ENCODE measurements at regions not wholly inside any gene's neighbourhood (a gene's known extent, or its start where the extent isn't known, plus 50 kb on each side); places are given as distances from the start of the nearest gene placed in this dataset.
"Not testable (repeated sequence)": the region's sequence is repeated elsewhere in the genome, so short reads cannot be mapped to it uniquely, and the experiment has no call there.

- not testable (repeated sequence) for DNase-seq
Measured at GRCh38 chr15:98088307-98088945, 127.9 kb downstream of the ARRDC4 start.

DNA sequence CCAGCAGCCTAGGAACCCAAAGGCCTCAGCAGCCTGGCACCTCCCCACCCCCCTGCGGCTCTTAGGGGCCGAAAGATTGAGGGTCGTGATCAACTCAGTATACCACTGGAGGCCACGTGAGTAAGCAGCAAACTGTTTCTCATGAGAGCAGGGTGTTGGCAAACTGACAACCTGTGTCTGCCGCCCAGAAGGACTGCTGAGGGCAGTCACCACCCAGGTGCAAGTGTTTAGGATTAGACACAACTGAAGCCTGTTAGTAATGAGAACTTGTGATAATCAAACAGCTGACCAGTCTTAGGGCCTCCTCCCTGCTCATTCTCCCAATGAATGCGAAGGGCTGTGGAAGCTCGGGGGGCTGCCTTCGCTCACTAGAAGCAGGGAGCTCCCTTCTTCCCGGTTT, 128.8 kb downstream of the ARRDC4 start:
- not testable (repeated sequence) for DNase-seq

DNA sequence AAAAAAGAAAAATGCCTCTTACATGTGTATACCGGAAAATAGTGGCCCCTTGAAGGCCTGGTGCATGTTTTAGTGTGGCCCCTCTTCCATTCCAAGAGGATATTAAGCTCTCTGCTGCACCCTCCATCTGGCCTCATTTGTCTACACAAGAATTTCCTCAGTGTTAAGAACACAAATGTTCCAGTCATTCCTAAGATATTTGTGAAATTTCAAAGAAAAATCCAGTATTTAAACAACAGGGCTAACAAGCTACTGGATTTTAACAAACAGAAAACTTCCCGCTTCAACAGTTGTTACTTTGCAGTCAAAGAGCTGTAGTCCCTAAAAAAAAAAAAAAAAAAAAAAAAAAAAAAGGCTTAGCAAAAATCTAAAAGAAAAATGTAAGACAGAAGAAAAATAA, 137.5 kb downstream of the ARRDC4 start:
- not testable (repeated sequence) for DNase-seq

GRCh38 chr15:98100606-98101005, 140.1 kb downstream of the ARRDC4 start:
- DNase-seq, result not testable (repeated sequence)

GRCh38 chr15:98103570-98103969, 143.1 kb downstream of the ARRDC4 start:
- DNase-seq, result no peak

DNA sequence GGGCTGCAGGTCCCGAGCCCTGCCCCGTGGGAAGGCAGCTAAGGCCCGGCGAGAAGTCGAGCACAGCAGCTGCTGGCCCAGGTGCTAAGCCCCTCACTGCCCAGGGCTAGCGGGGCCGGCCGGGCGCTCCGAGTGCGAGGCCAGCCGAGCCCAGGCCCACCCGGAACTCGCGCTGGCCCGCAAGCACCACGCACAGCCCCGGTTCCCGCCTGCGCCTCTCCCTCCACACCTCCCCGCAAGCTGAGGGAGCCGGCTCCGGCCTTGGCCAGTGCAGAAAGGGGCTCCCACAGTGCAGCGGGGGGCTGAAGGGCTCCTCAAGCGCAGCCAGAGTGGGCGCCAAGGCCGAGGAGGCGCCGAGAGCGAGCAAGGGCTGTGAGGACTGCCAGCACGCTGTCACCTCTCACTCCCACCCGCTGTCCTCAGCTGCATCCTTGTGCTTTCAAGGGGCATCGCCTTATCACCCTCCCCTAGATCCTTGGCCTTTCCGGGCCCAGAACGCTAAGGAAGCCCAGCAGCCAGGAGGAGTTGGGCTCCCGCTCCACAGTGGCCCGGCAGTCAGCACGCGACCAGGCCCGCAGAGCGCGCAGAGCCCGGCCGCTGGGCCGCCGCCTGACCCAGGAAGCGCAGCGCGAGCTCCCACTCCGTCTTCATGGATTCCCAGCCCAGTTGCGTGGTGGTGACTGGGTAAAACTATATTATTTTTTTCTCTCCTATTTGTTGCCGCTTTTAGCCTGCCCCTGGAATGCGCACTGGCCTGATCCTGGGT, 144.1 kb downstream of the ARRDC4 start:
- not testable (repeated sequence) for DNase-seq

DNA sequence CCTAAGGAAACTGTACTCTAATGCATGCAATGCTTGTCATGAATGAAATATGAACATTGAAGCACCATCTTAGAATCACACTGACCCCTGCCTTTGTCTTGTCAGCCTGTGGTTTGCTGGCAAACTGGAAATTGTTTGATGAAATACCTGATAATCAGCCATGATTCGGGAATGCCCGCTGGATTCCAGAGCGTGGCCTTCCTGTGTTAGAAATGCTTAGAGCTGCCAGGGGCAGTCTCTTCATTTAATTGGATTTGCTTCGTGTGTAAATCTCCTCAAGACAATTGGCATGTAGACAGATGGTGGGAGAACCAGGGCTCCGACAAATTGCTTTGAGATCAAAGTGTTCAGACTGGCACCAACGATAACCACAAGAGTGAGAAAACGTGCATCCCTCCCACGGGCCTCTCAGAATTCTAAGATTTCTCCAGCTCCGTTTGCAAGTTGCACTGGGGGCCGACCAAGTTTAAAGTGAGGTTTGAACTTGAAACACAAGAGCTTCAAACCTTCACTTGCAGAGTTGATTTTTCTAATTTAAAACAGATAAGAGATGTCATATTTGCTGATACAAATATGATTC, 146.2 kb downstream of the ARRDC4 start:
- DNase-seq, result not testable (repeated sequence)

GRCh38 chr15:98111806-98112205, 151.3 kb downstream of the ARRDC4 start:
- DNase-seq, result no peak

- no peak for DNase-seq
Measured at GRCh38 chr15:98113327-98113726, 152.8 kb downstream of the ARRDC4 start.

GRCh38 chr15:98120561-98120960, 160.1 kb downstream of the ARRDC4 start:
- DNase-seq, result no peak

DNA sequence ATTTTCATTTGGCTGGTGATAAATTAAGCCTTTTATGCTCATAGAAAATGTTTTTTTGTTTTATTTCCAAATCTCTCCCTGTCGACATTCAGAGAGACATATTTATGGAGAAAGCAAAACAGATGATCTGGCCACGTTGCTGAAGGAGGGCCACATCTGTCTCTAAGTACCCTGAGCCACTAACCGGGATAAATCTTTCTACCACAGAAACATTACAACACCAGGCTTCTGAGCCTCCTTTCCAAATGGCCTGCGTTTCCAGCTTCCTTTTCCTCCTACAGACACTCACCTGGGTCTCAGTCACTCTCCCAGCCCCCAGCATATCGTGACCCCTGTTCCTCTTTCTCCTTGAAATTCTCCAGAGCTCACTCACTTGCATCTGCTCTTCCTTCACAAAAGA, 161.0 kb downstream of the ARRDC4 start:
- DNase-seq, result no peak

GRCh38 chr15:98121957-98122356, 161.5 kb downstream of the ARRDC4 start:
- no peak for DNase-seq

- no peak for DNase-seq
Measured at GRCh38 chr15:98123297-98123696, 162.8 kb downstream of the ARRDC4 start.

- DNase-seq, result no peak
Measured at GRCh38 chr15:98123834-98124233, 163.3 kb downstream of the ARRDC4 start.

DNA sequence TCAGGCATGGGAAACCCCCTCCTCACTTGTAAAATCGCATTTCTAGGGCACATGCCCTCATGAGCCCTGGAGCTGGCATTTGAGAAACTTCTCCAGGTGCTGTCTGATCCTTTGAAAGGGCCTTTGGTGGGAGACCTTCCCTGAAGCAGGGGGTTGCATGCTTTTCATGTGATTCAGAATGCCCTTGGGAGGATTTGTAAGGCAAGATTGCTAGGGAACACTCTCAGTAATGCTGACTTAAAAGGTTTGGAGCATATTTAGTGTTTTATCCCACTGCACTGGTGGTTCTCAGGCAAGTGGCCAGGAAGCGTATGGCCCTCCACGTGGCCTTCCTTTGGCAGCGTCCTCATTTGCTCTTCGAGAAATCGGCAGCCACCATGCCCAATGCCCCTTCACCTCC, 164.1 kb downstream of the ARRDC4 start:
- DNase-seq, result no peak

DNA sequence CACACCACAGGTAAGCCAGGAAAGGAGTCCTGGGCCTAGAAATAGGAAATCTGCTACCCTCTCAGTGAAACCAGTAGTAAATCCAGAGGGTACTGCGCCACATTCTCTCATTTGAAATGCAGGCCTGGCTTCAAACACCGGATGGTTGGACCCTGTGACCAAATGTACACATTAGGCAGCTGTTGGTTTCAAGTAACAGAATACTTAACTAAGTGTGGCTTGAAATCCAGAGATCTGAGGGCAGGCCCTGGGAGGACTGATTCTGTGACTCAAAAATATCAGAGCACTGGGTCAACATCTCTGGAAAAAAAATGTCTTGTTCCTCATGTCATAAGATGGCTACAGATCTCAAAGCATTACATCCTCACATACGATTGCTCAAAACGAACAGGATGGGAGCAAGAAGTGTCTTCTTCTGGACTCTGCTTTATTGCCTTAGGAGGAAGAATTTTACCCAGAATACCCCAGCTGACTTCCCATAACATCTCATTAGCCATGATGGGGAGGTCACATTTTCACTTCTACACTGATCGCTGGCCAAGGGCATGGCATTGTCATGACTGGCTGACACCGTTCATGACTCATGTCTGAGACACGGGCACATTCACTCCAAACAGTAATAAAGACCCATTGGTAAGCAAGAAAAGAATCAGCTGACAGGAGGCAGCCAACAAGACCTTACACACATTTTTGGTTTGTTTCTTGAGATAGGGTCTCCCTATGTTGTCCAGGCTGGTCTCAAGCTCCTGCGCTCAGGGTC, 166.0 kb downstream of the ARRDC4 start:
- no peak for DNase-seq

- no peak for DNase-seq
Measured at GRCh38 chr15:98127586-98127985, 167.1 kb downstream of the ARRDC4 start.

GRCh38 chr15:98131924-98132323, 171.4 kb downstream of the ARRDC4 start:
- DNase-seq, result no peak

- no peak for DNase-seq
Measured at GRCh38 chr15:98134905-98135304, 174.4 kb downstream of the ARRDC4 start.

GRCh38 chr15:98138910-98139309, 178.4 kb downstream of the ARRDC4 start:
- DNase-seq, result no peak

GRCh38 chr15:98139337-98139736, 178.8 kb downstream of the ARRDC4 start:
- DNase-seq, result no peak

- no peak for DNase-seq
Measured at GRCh38 chr15:98142572-98142971, 182.1 kb downstream of the ARRDC4 start.

DNA sequence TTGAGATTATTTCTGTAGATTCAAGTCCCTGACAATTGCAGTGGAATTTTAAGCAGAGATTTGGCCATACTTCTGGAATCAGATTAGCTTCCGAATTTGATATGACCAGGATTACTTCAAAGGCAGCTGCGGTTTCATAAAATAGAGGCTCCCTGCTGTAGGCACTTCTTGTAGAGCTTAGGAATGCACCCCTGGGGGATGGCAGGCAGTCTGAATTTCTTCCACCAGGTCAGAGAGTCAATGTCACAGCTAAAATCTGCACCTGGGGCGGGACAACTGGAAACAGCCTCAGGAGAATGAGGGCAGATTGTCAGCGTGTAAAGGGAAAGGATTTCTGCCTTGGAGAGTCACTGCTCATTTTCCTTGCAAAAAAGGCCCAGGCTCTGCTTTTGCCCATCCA, 182.6 kb downstream of the ARRDC4 start:
- no peak for DNase-seq

Measured in activated naive CD4-positive, alpha-beta T cell (primary cell).